Fibroblast of the aortic adventitia (primary cell): ENCODE measurements at regions not wholly inside any gene's neighbourhood (a gene's known extent, or its start where the extent isn't known, plus 50 kb on each side); places are given as distances from the start of the nearest gene placed in this dataset.

Source experiments
- DNase-seq: peaks from one replicate; pipeline ENCODE4 v3.0.0-alpha.2; 2010; ENCODE audit warnings: low read depth
- H3K4me3 ChIP-seq: 2 replicates; pipeline ENCODE4 v1.5.1; 2011; ENCODE audit warnings: low read depth, mild to moderate bottlenecking, control low read depth, low read length, moderate library complexity
- TF ChIP-seq, protein P1 (sequence below): IDR thresholded peaks from 2 replicates; pipeline ENCODE4 v1.5.1; 2011; ENCODE audit warnings: mild to moderate bottlenecking, low read length, control low read depth, inconsistent platforms; ENCODE audit not compliant: insufficient read depth

DNA sequence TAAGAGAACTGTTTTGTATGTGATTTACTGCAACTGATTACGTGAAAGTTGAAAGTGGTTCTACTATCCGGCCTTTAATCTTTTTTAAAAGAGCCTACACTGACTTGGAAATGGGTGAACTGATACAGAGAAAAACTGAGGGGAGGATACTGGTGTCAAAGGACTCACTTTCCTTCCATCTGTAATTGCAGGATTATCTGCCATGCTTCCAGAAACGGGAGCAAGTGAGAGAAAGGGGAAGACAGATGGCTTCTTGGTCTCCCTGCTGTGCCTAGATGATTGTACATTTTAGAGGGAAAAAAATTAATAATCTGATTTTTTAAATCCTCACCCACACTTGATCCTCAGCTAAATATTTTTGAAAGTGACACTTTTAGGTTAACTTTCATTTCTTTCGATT lies 88.3 kb upstream of the GRID2 start:
- no peak overlapping the region for H3K4me3 ChIP-seq
- DNase-seq = no peak
- TF ChIP-seq, protein P1, sequence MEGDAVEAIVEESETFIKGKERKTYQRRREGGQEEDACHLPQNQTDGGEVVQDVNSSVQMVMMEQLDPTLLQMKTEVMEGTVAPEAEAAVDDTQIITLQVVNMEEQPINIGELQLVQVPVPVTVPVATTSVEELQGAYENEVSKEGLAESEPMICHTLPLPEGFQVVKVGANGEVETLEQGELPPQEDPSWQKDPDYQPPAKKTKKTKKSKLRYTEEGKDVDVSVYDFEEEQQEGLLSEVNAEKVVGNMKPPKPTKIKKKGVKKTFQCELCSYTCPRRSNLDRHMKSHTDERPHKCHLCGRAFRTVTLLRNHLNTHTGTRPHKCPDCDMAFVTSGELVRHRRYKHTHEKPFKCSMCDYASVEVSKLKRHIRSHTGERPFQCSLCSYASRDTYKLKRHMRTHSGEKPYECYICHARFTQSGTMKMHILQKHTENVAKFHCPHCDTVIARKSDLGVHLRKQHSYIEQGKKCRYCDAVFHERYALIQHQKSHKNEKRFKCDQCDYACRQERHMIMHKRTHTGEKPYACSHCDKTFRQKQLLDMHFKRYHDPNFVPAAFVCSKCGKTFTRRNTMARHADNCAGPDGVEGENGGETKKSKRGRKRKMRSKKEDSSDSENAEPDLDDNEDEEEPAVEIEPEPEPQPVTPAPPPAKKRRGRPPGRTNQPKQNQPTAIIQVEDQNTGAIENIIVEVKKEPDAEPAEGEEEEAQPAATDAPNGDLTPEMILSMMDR = no peak

DNA sequence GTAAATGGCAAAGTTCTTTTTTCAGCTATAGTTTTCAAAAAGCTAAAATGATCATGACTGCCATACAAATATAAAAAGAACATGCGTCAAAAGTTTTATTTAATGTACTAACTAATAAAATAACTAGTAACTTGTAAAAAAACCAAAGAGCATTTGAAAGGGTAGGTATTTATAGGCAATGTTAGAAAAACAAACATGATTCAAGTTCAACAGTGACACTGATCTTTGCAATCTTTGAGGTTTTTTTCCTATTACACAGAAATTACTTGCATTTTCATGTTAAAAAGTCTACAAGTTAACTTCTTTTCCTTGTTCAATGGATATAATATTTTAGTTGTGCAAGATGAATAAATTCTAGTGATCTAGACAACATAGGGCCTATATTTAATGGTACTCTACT lies 72.3 kb upstream of the GRID2 start:
- TF ChIP-seq, protein P1 = no peak
- H3K4me3 ChIP-seq = no peak overlapping the region
- no peak for DNase-seq

DNA sequence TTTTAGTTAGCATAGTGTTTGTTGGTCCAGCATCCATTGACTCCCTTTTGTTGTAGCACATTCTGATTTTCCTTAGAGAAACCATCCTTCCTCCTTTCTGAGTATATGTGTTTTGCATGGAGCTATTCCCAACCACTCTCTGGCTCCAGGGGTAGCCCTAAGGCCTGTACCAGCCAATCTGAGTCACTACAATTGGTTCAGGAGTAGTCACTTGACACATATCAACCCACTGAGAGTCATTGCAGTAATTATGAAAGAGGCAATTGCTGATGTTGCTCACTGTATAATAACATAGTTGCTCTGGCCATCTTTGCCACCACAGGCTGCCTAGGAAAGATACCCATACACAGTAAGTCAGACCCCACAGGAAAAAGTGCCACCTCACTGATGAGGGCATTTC lies 71.2 kb upstream of the GRID2 start:
- peak; percentile 8 for DNase-seq

DNA sequence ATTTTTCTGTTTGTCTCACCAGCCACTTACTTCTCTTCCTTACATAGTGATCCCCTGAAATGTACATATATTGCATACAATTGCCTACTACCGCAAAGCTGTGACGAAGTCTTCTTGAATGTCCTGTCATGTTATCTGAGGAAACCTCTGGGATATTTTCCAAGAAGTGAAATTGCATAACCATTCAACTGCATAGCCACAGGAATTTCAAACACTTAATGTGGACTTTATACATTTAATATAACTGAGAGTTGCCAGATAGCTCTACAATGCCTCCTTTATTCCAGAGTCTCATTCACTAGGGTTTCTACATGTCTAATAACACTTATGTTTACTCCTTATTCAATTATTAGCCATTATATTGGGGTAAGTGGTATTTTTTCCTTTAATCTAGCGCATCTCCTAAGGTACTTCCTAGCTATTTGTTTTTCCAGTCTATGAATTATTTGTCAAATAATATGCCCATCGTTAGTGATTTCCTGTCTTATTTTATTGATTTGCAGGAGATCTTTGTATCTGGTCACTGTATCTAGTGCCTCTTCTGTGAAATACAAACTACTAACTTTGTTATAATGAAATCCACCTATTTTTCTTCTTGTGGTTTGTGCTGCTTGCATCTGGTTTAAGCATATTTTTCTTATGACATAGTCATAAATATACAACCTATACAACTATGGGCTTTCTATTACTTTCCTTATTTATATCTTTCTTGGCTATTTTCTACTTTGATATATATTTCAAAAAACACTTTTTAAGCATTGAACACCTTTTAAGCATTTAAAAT lies 69.2 kb upstream of the GRID2 start:
- no peak overlapping the region for H3K4me3 ChIP-seq
- peak; percentile 100 for DNase-seq
- TF ChIP-seq, protein P1 = no peak

More for the DNA sequence above, 71.2 kb upstream of the GRID2 start:
- H3K4me3 ChIP-seq = no peak overlapping the region
- TF ChIP-seq, protein P1 = no peak

DNA sequence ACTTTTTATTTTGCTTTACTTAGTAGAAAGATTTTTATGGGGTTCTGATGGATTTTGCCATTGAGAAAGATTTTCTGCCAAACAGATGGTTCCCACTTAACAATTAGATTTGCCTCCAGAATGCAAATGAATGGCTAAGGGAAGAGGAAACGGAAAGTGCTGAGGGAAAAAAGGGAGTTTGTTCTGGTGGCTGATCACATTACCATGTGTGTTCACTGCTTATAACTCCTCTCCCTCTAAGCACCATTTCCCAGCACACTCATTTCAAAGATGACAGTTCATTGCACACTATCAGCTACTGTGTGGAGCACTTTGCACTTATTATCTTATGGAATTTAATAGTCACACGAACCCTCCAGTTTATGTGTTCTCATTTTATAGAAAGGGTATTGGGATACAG lies 68.0 kb upstream of the GRID2 start:
- no peak overlapping the region for H3K4me3 ChIP-seq
- TF ChIP-seq, protein P1 = no peak
- peak; percentile 19 for DNase-seq

DNA sequence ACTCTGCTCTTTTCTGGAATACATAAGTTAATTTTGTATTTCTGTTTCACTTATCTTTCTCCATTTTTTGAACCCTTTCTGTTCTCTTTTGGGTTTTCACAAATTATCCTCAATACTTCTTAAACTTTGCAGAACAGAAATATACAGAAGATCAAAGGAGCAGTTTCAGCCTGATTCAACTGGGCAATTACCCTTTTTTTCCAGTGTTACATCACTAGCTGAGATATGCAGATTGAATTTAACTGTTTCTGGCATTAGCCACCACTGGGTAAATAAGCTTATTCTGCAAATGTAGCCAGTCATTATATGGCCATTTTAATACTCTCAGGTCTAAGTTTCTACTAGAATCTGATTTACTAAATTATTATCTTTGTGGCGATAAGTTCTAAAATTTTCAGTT lies 66.9 kb upstream of the GRID2 start:
- no peak overlapping the region for H3K4me3 ChIP-seq
- peak; percentile 73 for DNase-seq
- TF ChIP-seq, protein P1 = no peak

DNA sequence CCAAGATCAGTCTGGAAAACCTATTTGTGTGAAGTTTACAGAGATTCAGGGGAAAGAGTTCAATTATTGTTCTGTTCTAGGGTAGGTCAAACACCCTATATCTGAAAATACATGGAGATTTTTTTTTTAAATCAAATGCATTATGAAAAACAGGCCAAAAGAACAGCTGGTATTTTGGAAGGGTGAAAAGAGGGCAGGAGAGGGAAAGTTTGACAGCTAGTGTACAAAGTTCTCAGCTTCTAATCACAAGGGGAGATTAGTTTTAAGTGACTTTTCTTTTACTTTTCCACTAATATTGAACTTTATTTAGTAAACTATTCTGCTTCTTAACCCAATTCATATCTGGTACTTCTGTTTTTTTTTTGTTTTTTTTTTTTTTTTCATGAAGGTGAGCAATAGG lies 66.2 kb upstream of the GRID2 start:
- no peak overlapping the region for H3K4me3 ChIP-seq
- DNase-seq = peak; percentile 1
- TF ChIP-seq, protein P1 = no peak
